ENCODE measurements at regions not wholly inside any gene's neighbourhood (a gene's known extent, or its start where the extent isn't known, plus 50 kb on each side); places are given as distances from the start of the nearest gene placed in this dataset.

DNA sequence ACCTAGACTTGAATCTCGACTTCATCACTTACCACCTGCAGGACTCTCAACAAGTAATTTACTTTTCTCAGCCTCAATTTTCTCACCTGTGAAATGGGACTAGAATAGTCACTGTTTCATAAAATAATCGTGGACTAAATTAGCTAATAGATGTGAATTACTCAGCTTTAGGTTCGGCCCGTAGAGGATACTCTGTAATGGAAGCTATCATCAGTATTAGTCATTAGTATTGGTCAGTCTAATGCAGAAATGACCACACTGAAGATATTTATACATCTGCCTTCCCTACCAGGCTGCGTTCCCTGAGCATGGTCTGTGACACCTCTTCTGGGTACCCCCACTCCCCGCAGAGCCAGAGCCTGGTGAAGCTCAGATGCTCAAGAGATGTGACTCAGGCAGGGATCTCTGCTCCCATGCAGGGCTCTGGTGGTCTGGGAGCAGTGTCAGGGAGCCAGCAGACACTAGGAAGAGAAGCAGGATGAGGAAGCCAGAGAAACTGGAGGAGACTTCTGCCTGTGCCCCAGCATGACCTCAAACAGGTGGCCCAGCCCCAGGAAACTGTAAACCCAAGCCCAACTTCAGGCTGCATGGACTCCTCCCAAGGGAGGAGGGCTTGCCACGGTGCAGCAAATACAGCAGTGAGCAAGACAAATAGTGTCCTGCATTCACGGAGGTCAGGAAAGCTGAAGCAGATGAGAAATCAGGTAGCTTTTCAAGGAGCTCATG, 88.0 kb upstream of the E2F8 start:
- Histone ChIP-seq H3K27me3 (ENCODE audit: insufficient read depth, low read length) (peaks cover 39% of the 10 kb centered on the region), H3K4me1 (ENCODE audit: insufficient read depth, low read length) (peaks cover 10% of the 10 kb centered on the region)

DNA sequence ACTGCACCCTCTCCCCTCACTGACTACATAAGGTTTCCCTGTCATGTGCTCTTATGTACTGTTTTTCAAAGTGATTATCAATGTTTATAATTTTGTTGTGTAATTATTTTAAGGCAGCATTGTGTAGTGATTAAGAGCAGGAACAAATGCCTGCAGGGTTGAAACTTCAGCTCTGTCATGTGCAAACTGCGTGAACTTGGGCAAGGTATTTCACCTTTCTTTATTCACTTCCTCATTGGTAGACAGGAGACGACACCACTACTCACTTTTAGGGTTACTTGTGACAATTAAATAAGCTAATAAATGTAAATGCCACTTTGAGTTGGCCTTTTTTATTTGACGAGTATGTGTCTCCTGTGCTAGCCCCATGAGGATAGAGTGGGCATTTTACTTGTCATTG, 86.5 kb upstream of the E2F8 start:
- H3K9me3 ChIP-seq (ENCODE audit: low read length) = no peaks in the 10 kb centered on the region
- H2AFZ ChIP-seq (ENCODE audit: low read depth, low read length) = no peak overlapping the region
- peaks cover 10% of the 10 kb centered on the region for H3K4me1 ChIP-seq (ENCODE audit: insufficient read depth, low read length)
- H3K4me3 ChIP-seq (ENCODE audit: low read length) = no peak overlapping the region
- H3K27me3 ChIP-seq (ENCODE audit: insufficient read depth, low read length) = peaks cover 32% of the 10 kb centered on the region
- H3K36me3 ChIP-seq (ENCODE audit: insufficient read depth, low read length) = no peaks in the 10 kb centered on the region

More for the DNA sequence above, 88.0 kb upstream of the E2F8 start:
- Histone ChIP-seq H3K36me3 (ENCODE audit: insufficient read depth, low read length) (no peaks in the 10 kb centered on the region), H3K9me3 (ENCODE audit: low read length) (no peaks in the 10 kb centered on the region), H3K4me3 (ENCODE audit: low read length) (no peak overlapping the region), H2AFZ (ENCODE audit: low read depth, low read length) (no peak overlapping the region)

DNA sequence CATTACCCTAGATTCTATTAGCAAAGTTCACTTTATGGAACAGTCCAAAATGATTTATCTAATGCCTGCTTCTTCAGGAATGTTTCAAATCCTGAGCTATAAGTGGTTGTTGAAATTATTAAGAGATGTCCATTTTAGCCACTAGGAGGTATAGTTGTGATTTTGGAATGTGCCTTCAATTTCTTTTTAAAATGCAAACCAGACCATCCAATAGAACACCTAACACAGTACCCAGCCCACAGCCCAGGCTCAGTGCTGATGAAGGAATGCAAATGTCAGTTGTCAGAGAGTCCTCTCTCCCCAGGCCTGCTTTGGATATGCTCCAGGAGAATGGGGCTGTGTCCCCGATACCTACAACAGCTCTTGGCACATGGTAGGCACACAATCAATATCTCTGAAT, 85.8 kb upstream of the E2F8 start:
- Histone ChIP-seq H2AFZ (ENCODE audit: low read depth, low read length) (no peak overlapping the region), H3K27me3 (ENCODE audit: insufficient read depth, low read length) (peaks cover 30% of the 10 kb centered on the region), H3K4me1 (ENCODE audit: insufficient read depth, low read length) (peaks cover 10% of the 10 kb centered on the region), H3K36me3 (ENCODE audit: insufficient read depth, low read length) (no peaks in the 10 kb centered on the region), H3K4me3 (ENCODE audit: low read length) (no peak overlapping the region), H3K9me3 (ENCODE audit: low read length) (no peaks in the 10 kb centered on the region)

DNA sequence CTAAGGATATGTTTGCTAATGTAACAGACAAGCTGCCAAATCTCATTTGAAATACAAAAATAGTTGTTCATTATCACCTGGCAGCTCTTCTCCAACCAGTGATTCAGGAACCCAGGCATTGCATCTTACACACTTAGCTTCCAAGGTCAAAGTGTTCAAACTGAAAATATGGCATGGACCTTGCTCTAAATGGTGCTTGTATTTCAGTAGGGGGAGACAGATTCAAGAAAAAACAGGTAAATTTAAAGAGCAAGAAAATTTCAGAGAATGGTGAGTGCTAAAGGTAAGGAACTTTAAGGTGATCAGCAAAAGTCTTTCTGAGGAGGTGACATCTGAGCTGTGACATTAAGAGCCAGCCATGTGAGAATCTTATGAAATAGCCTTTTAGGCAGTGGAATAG, 82.8 kb upstream of the E2F8 start:
- Histone ChIP-seq H3K36me3 (ENCODE audit: insufficient read depth, low read length) (no peaks in the 10 kb centered on the region), H2AFZ (ENCODE audit: low read depth, low read length) (no peak overlapping the region), H3K27me3 (ENCODE audit: insufficient read depth, low read length) (peaks cover 9% of the 10 kb centered on the region), H3K4me1 (ENCODE audit: insufficient read depth, low read length) (peaks cover 8% of the 10 kb centered on the region), H3K9me3 (ENCODE audit: low read length) (peaks cover 3% of the 10 kb centered on the region), H3K4me3 (ENCODE audit: low read length) (no peak overlapping the region)

DNA sequence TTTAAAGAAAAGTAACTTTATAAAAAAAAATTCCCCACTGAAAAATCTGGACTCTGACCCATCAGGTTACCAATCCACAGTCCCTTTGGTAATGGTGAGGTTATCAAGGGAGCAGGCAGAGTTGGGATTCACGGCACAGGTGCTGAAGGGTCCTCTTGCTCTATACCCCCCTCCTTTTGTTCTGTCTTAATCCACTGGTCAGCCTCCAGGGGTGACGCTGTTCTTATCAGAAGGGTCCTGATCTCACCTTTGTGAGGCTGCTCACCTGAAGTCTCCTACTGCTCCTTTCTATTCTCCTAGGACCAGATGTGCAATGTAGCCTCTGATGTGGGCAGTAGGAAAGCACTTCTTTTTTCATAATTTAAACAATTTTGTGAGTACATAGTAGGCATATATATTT, 80.6 kb upstream of the E2F8 start:
- no peak overlapping the region for H2AFZ ChIP-seq (ENCODE audit: low read depth, low read length)
- H3K4me1 ChIP-seq (ENCODE audit: insufficient read depth, low read length) = no peaks in the 10 kb centered on the region
- peaks cover 14% of the 10 kb centered on the region for H3K27me3 ChIP-seq (ENCODE audit: insufficient read depth, low read length)
- H3K36me3 ChIP-seq (ENCODE audit: insufficient read depth, low read length) = no peaks in the 10 kb centered on the region
- peaks cover 3% of the 10 kb centered on the region for H3K9me3 ChIP-seq (ENCODE audit: low read length)
- no peak overlapping the region for H3K4me3 ChIP-seq (ENCODE audit: low read length)

DNA sequence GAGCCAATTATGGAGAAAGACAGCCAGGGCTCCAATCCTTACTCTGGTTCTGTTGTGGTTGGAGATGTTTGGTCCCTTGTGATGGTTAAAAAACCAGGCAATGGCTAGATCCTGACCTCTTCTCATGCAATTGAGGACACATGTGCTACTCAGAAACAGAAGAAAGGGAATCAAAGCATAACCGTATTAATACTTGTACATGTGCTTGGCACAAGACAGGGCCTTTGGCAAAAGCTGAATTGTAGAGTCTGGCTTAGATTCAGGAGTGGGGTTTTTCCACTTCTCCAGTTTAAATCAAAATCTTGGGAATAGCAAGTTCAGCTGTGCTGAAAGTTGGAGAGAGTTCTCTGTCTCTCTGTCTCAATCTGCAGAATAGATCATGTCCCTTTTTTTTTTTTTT, 80.1 kb upstream of the E2F8 start:
- no peaks in the 10 kb centered on the region for H3K36me3 ChIP-seq (ENCODE audit: insufficient read depth, low read length)
- no peak overlapping the region for H2AFZ ChIP-seq (ENCODE audit: low read depth, low read length)
- H3K4me3 ChIP-seq (ENCODE audit: low read length) = no peak overlapping the region
- H3K4me1 ChIP-seq (ENCODE audit: insufficient read depth, low read length) = no peaks in the 10 kb centered on the region
- peaks cover 3% of the 10 kb centered on the region for H3K9me3 ChIP-seq (ENCODE audit: low read length)
- H3K27me3 ChIP-seq (ENCODE audit: insufficient read depth, low read length) = peaks cover 14% of the 10 kb centered on the region

DNA sequence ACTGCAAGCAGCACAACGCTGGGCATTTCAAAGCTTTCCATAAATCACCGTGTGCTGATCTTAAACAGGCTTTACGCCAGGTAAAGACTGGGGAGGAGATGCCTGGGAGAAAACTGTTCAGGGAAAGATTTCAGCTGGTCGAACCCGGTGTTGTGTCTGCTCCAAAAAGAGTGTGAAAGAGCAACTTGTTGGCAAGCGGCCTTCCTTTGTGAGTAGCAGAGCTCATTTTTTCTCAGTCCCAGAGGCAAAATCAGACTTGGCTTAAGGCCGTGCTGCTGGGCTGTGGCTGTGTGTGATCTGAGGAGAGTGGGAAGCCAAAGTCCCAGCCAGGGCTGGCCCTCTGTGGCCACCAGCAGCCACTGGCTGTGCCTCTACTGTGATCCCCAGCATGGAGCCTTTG, 75.7 kb upstream of the E2F8 start:
- peaks cover 14% of the 10 kb centered on the region for H3K27me3 ChIP-seq (ENCODE audit: insufficient read depth, low read length)

DNA sequence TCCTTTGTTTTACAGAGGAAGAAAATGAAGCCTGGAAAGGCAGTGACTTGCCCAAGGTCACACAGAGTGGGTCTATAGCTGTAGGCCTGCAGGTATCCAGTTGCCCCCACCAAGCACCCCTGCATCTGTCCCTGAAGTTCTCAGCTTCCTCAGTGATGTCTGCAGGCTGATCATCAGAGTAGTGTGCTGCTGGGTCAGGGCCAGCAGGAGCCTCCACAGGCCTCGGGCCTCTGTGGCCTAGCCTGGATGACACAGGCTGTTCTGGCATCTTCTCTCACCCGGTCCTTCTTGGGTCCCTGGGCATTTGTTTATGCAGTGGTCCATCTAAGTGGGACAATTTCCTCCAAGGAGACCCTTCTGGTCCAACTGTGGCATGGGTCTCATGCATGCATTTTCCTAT, 74.8 kb upstream of the E2F8 start:
- no peak overlapping the region for H3K4me3 ChIP-seq (ENCODE audit: low read length)
- H2AFZ ChIP-seq (ENCODE audit: low read depth, low read length) = no peak overlapping the region
- H3K36me3 ChIP-seq (ENCODE audit: insufficient read depth, low read length) = no peaks in the 10 kb centered on the region
- no peaks in the 10 kb centered on the region for H3K4me1 ChIP-seq (ENCODE audit: insufficient read depth, low read length)
- peaks cover 14% of the 10 kb centered on the region for H3K27me3 ChIP-seq (ENCODE audit: insufficient read depth, low read length)
- peaks cover 3% of the 10 kb centered on the region for H3K9me3 ChIP-seq (ENCODE audit: low read length)

More for the DNA sequence above, 75.7 kb upstream of the E2F8 start:
- H3K36me3 ChIP-seq (ENCODE audit: insufficient read depth, low read length) = no peaks in the 10 kb centered on the region
- no peak overlapping the region for H3K4me3 ChIP-seq (ENCODE audit: low read length)
- H3K9me3 ChIP-seq (ENCODE audit: low read length) = peaks cover 3% of the 10 kb centered on the region
- H2AFZ ChIP-seq (ENCODE audit: low read depth, low read length) = no peak overlapping the region
- H3K4me1 ChIP-seq (ENCODE audit: insufficient read depth, low read length) = no peaks in the 10 kb centered on the region

DNA sequence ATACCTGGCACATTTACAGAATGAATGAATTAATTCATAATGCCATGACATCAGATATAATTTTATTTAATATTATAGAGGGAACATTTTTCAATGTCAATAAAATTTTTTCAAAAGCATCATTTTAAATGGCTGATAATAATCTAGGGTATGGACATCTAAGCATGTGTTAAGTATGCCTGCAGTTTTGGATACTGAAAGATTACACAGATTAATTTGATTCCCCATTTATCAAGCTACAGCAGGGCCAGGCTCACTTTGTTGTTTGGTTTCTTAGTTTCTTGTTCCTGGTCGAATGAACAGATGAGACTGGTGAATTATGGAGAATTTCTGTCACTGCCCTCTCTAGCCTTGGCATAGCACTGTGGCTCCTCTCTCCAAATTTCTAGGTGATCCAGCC, 72.4 kb upstream of the E2F8 start:
- H2AFZ ChIP-seq (ENCODE audit: low read depth, low read length) = no peak overlapping the region
- peaks cover 6% of the 10 kb centered on the region for H3K27me3 ChIP-seq (ENCODE audit: insufficient read depth, low read length)
- H3K4me1 ChIP-seq (ENCODE audit: insufficient read depth, low read length) = no peaks in the 10 kb centered on the region
- no peaks in the 10 kb centered on the region for H3K36me3 ChIP-seq (ENCODE audit: insufficient read depth, low read length)
- H3K9me3 ChIP-seq (ENCODE audit: low read length) = no peaks in the 10 kb centered on the region
- no peak overlapping the region for H3K4me3 ChIP-seq (ENCODE audit: low read length)

DNA sequence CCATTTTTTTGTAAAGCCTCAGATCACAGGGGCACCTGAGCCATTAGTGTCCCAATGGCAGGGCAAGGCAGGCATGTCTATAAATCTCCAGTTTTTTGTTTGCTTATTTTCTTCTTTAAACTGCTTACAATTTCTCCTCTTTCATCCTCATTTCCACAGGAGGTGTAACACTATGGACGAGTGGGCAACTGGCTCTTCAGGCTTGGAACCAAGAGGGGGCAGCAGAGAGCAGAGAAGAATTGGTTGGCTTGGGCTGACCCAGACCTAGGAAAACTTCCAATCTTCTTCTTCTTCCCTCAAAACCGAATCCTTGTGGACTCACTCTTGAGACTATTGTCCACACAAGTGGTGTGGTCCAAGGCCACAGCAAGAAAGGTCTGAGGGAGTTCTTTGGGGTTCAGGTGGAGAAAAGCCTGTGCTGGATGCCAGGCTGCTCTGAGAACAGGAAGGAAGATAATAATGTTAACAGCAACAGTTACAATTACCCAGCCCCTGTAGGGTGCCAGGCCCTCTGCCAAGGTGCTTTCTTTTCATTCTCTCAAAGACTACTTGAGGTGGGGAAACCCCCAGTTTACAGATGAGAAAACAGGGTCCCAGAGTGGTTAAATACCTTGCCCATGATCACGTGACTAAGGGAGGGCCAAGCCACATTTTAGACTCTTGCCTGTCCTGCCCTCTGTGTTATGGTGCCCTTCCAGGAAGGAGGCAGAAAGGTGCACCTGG, 70.7 kb upstream of the E2F8 start:
- Histone ChIP-seq H3K4me1 (ENCODE audit: insufficient read depth, low read length) (no peaks in the 10 kb centered on the region), H3K9me3 (ENCODE audit: low read length) (no peaks in the 10 kb centered on the region), H3K4me3 (ENCODE audit: low read length) (no peak overlapping the region), H3K27me3 (ENCODE audit: insufficient read depth, low read length) (peaks cover 5% of the 10 kb centered on the region), H2AFZ (ENCODE audit: low read depth, low read length) (no peak overlapping the region), H3K36me3 (ENCODE audit: insufficient read depth, low read length) (no peaks in the 10 kb centered on the region)

DNA sequence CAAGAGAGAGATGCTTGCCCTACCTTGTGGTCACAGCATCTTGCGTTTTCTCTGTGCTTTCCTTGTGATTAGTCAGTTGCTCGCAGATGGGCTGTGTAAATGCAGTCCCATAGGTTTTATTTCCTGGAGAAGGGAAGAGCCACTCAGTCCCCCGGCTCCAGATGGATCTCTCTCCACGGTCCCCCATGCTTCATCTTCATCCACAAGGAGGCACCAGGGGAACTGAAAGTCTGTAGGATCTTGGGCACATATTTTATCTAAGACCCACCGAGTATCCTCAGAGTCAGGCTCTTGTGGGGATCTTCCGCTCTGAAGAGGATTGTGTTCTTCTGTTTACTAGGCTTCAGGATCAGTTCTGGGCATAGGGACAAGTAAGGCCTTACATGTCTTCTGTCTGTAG, 66.8 kb upstream of the E2F8 start:
- H3K9me3 ChIP-seq (ENCODE audit: low read length) = no peaks in the 10 kb centered on the region
- H3K36me3 ChIP-seq (ENCODE audit: insufficient read depth, low read length) = no peaks in the 10 kb centered on the region
- H3K4me3 ChIP-seq (ENCODE audit: low read length) = no peak overlapping the region
- H3K27me3 ChIP-seq (ENCODE audit: insufficient read depth, low read length) = peaks cover 7% of the 10 kb centered on the region
- no peaks in the 10 kb centered on the region for H3K4me1 ChIP-seq (ENCODE audit: insufficient read depth, low read length)
- H2AFZ ChIP-seq (ENCODE audit: low read depth, low read length) = no peak overlapping the region

DNA sequence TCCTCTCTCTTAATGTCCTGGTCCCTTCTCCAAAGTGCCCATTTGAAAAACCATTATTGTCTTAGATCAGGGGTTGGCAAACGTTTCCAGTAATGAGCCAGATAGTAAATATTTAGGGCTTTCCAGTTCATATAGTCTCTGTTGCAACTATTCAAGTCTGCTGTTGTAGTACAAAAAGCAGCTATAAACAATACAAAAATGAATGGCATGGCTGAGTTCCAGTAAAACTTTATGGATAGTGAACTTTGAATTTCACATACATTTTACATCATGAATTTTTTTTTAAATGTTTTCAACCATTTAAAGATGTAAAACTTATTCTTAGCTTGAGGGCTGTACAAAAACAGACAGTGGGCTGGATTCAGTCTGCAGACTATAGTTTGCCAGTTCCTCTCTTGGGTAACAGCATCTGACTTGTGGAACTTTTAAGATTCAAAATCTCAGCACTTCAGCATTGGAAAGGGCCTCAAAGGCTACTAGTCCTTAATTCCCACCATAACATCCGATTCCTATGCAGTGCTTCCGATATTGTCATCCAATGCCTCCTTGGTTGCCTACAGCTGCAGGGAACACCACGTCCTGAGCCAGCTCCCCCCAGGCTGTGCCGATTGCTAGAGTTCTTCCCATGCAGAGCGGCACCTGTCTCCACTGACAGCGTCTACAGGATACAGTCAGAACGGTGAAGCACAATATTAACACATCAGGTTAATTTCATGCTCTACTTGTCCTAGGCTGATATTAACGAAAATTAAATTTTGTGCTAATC, 65.6 kb upstream of the E2F8 start:
- Histone ChIP-seq H3K4me3 (ENCODE audit: low read length) (no peak overlapping the region), H3K4me1 (ENCODE audit: insufficient read depth, low read length) (no peaks in the 10 kb centered on the region), H3K27me3 (ENCODE audit: insufficient read depth, low read length) (peaks cover 7% of the 10 kb centered on the region), H3K9me3 (ENCODE audit: low read length) (no peaks in the 10 kb centered on the region), H3K36me3 (ENCODE audit: insufficient read depth, low read length) (no peaks in the 10 kb centered on the region), H2AFZ (ENCODE audit: low read depth, low read length) (no peak overlapping the region)

DNA sequence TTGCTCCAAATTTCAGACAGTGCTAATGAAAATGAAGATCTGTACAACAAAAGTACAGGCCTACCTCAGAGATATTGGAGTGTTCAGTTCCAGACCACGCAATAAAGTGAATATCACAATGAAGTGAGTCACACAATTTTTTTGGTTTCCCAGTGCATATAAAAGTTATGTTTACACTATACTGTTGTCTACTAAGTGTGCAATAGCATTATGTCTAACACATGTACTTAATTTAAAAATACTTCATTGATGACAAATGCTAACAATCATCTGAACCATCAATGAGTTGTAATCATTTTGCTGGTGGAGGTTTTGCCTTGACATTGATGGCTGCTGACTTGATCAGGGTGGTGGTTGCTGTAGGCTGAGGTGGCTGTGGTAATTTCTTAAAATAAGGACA, 60.6 kb upstream of the E2F8 start:
- no peaks in the 10 kb centered on the region for H3K9me3 ChIP-seq (ENCODE audit: low read length)
- H3K4me1 ChIP-seq (ENCODE audit: insufficient read depth, low read length) = peaks cover 10% of the 10 kb centered on the region
- H2AFZ ChIP-seq (ENCODE audit: low read depth, low read length) = no peak overlapping the region
- H3K36me3 ChIP-seq (ENCODE audit: insufficient read depth, low read length) = no peaks in the 10 kb centered on the region
- no peak overlapping the region for H3K4me3 ChIP-seq (ENCODE audit: low read length)
- peaks cover 8% of the 10 kb centered on the region for H3K27me3 ChIP-seq (ENCODE audit: insufficient read depth, low read length)

Measured in neuron (in vitro differentiated cells).